ENCODE measurements at regions not wholly inside any gene's neighbourhood (a gene's known extent, or its start where the extent isn't known, plus 50 kb on each side); places are given as distances from the start of the nearest gene placed in this dataset.

- no peak for TF ChIP-seq POLR2AphosphoS5 (IDR thresholded peaks at IDR 0.05; ENCODE audit: borderline replicate concordance, low read depth, low read length)
- TF ChIP-seq EZH2 (IDR thresholded peaks at IDR 0.05) = no peak
Observed at GRCh38 chr14:51554953-51555352, 96.8 kb upstream of the FRMD6 start.
